22Rv1 (cell line): ENCODE measurements at regions not wholly inside any gene's neighbourhood (a gene's known extent, or its start where the extent isn't known, plus 50 kb on each side); places are given as distances from the start of the nearest gene placed in this dataset.

Experiments
- ZFX ChIP-seq: fragments of 450-650 bp; IDR thresholded peaks from 2 replicates; pipeline ENCODE4 v1.6.1; 2017; ENCODE audit warnings: antibody characterized with exemption, borderline replicate concordance
- TF ChIP-seq, protein P1 (sequence below): fragments of 450-650 bp; IDR thresholded peaks from 2 replicates; pipeline ENCODE4 v1.5.1; 2017; ENCODE audit warnings: mild to moderate bottlenecking

GRCh38 chr21:31397030-31397429, 53.0 kb upstream of the TIAM1 start:
- TF ChIP-seq, protein P1, sequence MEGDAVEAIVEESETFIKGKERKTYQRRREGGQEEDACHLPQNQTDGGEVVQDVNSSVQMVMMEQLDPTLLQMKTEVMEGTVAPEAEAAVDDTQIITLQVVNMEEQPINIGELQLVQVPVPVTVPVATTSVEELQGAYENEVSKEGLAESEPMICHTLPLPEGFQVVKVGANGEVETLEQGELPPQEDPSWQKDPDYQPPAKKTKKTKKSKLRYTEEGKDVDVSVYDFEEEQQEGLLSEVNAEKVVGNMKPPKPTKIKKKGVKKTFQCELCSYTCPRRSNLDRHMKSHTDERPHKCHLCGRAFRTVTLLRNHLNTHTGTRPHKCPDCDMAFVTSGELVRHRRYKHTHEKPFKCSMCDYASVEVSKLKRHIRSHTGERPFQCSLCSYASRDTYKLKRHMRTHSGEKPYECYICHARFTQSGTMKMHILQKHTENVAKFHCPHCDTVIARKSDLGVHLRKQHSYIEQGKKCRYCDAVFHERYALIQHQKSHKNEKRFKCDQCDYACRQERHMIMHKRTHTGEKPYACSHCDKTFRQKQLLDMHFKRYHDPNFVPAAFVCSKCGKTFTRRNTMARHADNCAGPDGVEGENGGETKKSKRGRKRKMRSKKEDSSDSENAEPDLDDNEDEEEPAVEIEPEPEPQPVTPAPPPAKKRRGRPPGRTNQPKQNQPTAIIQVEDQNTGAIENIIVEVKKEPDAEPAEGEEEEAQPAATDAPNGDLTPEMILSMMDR: no peak
- no peak for TF ChIP-seq ZFX
